Nephron (organoid): ENCODE measurements at regions not wholly inside any gene's neighbourhood (a gene's known extent, or its start where the extent isn't known, plus 50 kb on each side); places are given as distances from the start of the nearest gene placed in this dataset.

Experiments
- H3K27ac Mint-ChIP-seq, 3 experiments: 2 replicates each; pipeline ENCODE4 v1.8.0; 2020; ENCODE audit warnings: mixed read lengths in 3 of 3, mild to moderate bottlenecking in 2 of 3, moderate library complexity in 1 of 3
- H3K27me3 Mint-ChIP-seq: 2 replicates; pipeline ENCODE4 v1.8.0; 2021; ENCODE audit warnings: low read depth, mild to moderate bottlenecking, moderate library complexity, mixed read lengths
- H3K36me3 Mint-ChIP-seq: 2 replicates; pipeline ENCODE4 v1.8.0; 2020; ENCODE audit warnings: low read depth, mixed read lengths
- H3K4me1 Mint-ChIP-seq: 2 replicates; pipeline ENCODE4 v1.8.0; 2020; ENCODE audit warnings: mixed read lengths
- H3K4me3 Mint-ChIP-seq, 3 experiments: 2 replicates each; pipeline ENCODE4 v1.8.0; 2020; ENCODE audit warnings: mild to moderate bottlenecking in 3 of 3, mixed read lengths in 3 of 3, moderate library complexity in 2 of 3
- H3K9me3 Mint-ChIP-seq: 2 replicates; pipeline ENCODE4 v1.8.0; 2020; ENCODE audit warnings: mixed read lengths
- TF ChIP-seq, protein P1 (sequence below), 3 experiments: fragments of 200-600 bp; sonication (generic); IDR thresholded peaks; one replicate each; pipeline ENCODE4 v1.5.0; 2021; ENCODE audit warnings: antibody characterized with exemption in 3 of 3; ENCODE audit not compliant: unreplicated experiment in 3 of 3

DNA sequence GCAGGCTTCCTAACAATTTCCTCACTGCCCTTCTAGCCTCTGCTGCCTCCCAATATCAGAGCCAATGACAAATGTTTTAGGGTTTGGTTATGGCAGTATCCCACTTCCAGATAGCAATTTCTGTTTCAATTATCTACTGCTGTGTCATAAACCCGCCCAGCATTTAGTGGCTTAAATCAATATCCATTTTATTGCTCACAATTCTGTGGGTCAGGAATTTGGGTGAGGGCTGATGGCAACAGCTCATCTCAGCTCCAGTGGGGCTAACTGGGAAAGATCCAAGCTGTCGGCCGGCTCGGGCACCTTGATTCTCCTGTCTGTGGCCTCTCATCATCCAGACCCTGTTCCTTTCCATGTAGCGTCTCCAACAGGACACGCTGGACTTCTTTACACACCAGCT lies 85.3 kb upstream of the GOLGA8J start:
- TF ChIP-seq, protein P1, sequence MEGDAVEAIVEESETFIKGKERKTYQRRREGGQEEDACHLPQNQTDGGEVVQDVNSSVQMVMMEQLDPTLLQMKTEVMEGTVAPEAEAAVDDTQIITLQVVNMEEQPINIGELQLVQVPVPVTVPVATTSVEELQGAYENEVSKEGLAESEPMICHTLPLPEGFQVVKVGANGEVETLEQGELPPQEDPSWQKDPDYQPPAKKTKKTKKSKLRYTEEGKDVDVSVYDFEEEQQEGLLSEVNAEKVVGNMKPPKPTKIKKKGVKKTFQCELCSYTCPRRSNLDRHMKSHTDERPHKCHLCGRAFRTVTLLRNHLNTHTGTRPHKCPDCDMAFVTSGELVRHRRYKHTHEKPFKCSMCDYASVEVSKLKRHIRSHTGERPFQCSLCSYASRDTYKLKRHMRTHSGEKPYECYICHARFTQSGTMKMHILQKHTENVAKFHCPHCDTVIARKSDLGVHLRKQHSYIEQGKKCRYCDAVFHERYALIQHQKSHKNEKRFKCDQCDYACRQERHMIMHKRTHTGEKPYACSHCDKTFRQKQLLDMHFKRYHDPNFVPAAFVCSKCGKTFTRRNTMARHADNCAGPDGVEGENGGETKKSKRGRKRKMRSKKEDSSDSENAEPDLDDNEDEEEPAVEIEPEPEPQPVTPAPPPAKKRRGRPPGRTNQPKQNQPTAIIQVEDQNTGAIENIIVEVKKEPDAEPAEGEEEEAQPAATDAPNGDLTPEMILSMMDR (IDR thresholded peaks at IDR 0.05; ENCODE audit: unreplicated experiment in 3 of 3): no peak
- H3K27me3 Mint-ChIP-seq: no peaks in the 10 kb centered on the region
- no peak overlapping the region for H3K27ac Mint-ChIP-seq
- no peak overlapping the region for H3K4me3 Mint-ChIP-seq
- no peaks in the 10 kb centered on the region for H3K9me3 Mint-ChIP-seq
- no peaks in the 10 kb centered on the region for H3K4me1 Mint-ChIP-seq
- H3K36me3 Mint-ChIP-seq: no peaks in the 10 kb centered on the region

DNA sequence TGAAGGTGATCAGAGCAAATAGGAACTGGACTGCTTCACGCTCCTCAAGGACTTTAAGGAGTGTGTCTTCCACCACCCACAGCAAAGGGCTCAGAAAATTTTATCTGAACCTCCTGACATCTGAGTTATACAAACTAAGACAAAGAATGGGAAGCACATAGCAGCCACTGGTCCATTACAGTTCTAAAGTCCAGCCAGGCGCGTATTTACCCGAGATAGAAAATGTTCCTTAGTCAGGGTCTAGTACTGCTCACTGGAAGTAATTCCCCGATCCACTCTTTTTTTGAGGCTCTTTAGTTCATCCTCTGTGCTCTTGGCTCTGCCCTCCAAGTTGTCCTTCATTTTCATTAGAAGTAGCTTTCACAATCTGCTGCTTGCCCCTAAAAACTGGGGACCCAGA lies 88.5 kb upstream of the GOLGA8J start:
- no peaks in the 10 kb centered on the region for H3K36me3 Mint-ChIP-seq
- H3K27me3 Mint-ChIP-seq: no peaks in the 10 kb centered on the region
- no peak overlapping the region for H3K4me3 Mint-ChIP-seq
- no peaks in the 10 kb centered on the region for H3K9me3 Mint-ChIP-seq
- TF ChIP-seq, protein P1 (IDR thresholded peaks at IDR 0.05; ENCODE audit: unreplicated experiment in 3 of 3): no peak
- no peak overlapping the region for H3K27ac Mint-ChIP-seq
- H3K4me1 Mint-ChIP-seq: no peaks in the 10 kb centered on the region

DNA sequence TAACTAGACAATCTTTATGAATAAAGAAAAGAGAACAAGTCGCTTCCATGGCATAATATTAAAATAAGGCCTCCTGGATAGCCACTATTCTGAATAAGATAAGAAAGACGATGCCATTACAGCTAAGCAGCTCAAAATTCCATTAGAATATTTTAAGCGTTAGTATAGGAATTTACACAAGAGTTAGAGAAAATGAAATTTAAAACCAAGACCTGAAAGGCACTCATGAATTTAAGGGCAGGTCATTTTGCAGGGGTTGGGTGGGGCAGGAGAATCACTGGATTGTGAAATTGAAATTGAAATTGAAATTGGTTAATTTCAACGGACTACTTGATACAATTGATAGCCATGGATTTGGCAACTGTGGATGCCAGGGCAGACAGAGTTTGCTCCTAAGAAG lies 91.8 kb upstream of the GOLGA8J start:
- TF ChIP-seq, protein P1 (IDR thresholded peaks at IDR 0.05; ENCODE audit: unreplicated experiment in 3 of 3): no peak
- peaks cover 2% of the 10 kb centered on the region for H3K27me3 Mint-ChIP-seq
- H3K9me3 Mint-ChIP-seq: peaks cover 4% of the 10 kb centered on the region
- H3K27ac Mint-ChIP-seq: no peak overlapping the region
- H3K4me3 Mint-ChIP-seq: no peak overlapping the region
- H3K4me1 Mint-ChIP-seq: no peaks in the 10 kb centered on the region
- H3K36me3 Mint-ChIP-seq: no peaks in the 10 kb centered on the region

DNA sequence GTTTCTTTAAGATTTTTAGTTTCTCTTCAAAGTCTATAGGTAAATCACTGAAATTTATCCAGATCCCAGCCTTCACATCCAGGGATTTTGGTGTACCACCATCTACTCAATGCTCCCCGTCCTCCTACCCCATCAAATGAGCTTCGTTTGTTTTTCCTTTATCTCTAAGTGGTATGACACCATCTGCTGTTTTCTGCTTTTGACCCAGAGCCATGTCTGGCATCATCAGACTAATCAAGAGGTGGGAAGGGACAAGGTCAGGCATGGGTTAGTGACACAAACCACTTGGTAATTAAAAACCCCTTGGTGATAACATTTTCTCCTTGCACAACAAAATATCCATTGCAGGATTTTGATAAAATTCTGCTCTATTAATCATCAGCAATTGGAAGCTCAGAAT lies 92.7 kb upstream of the GOLGA8J start:
- H3K4me3 Mint-ChIP-seq: no peak overlapping the region
- no peaks in the 10 kb centered on the region for H3K36me3 Mint-ChIP-seq
- TF ChIP-seq, protein P1 (IDR thresholded peaks at IDR 0.05; ENCODE audit: unreplicated experiment in 3 of 3): no peak
- no peak overlapping the region for H3K27ac Mint-ChIP-seq
- peaks cover 11% of the 10 kb centered on the region for H3K27me3 Mint-ChIP-seq
- peaks cover 4% of the 10 kb centered on the region for H3K9me3 Mint-ChIP-seq
- no peaks in the 10 kb centered on the region for H3K4me1 Mint-ChIP-seq

DNA sequence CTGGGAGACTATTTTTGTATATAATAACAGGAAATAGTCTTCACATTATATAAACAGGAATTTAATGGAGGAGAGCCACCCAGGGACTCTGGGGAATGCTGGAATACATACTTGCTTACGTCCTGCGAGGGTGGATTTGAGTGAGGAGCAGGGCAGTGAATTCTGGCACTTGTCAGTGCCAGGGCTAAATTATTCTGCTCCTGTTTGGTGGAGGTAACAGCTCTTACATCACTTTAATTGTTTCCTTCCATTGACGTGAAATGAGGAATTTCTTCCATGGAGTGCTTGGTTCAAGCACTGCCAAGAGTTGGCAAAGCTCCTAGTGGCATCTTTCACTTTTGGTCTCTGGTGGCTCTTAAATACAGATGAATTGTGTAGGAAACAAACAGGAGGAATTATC lies 94.1 kb upstream of the GOLGA8J start:
- no peaks in the 10 kb centered on the region for H3K4me1 Mint-ChIP-seq
- TF ChIP-seq, protein P1 (IDR thresholded peaks at IDR 0.05; ENCODE audit: unreplicated experiment in 3 of 3): no peak
- peaks cover 12% of the 10 kb centered on the region for H3K27me3 Mint-ChIP-seq
- no peak overlapping the region for H3K27ac Mint-ChIP-seq
- peaks cover 4% of the 10 kb centered on the region for H3K9me3 Mint-ChIP-seq
- no peak overlapping the region for H3K4me3 Mint-ChIP-seq
- H3K36me3 Mint-ChIP-seq: no peaks in the 10 kb centered on the region

DNA sequence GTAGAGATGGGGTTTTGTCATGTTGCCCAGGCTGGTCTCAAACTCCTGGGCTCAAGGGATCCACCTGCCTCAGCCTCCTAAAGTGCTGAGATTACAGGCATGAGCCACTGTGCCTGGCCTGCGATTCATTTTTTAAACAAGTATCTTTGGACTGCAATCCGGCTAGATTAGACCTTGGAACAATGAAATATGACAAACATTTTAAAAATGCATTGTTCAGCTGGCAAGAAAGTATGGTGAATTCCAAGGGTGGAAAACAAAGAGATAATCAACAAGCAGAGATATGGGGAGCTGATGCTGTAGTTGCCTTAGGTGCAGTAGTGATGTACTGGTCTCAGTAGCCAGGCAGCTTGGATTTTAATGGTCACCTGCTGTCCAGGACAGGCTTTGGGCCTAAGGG lies 95.8 kb upstream of the GOLGA8J start:
- peaks cover 4% of the 10 kb centered on the region for H3K9me3 Mint-ChIP-seq
- TF ChIP-seq, protein P1 (IDR thresholded peaks at IDR 0.05; ENCODE audit: unreplicated experiment in 3 of 3): no peak
- no peak overlapping the region for H3K27ac Mint-ChIP-seq
- H3K36me3 Mint-ChIP-seq: no peaks in the 10 kb centered on the region
- peaks cover 12% of the 10 kb centered on the region for H3K27me3 Mint-ChIP-seq
- no peak overlapping the region for H3K4me3 Mint-ChIP-seq
- no peaks in the 10 kb centered on the region for H3K4me1 Mint-ChIP-seq
